Fibroblast of mammary gland (primary cell): ENCODE measurements at regions not wholly inside any gene's neighbourhood (a gene's known extent, or its start where the extent isn't known, plus 50 kb on each side); places are given as distances from the start of the nearest gene placed in this dataset.

Experiments
- DNase-seq: peaks from one replicate; pipeline ENCODE4 v3.0.0-alpha.2; 2010; ENCODE audit warnings: low read depth
- H3K4me3 ChIP-seq: 2 replicates; pipeline ENCODE4 v1.5.1; 2011; ENCODE audit warnings: low read depth, mild to moderate bottlenecking, low read length, moderate library complexity; ENCODE audit not compliant: control insufficient read depth
- CTCF ChIP-seq: conservative IDR thresholded peaks from 2 replicates; pipeline ENCODE4 v1.5.1; 2011; ENCODE audit warnings: low read depth, low read length, inconsistent platforms; ENCODE audit not compliant: control insufficient read depth, insufficient read depth

- no peak for DNase-seq
- H3K4me3 ChIP-seq: no peak overlapping the region
- peak; percentile 1 for TF ChIP-seq CTCF
Observed at GRCh38 chr2:208820014-208820688, 413.6 kb downstream of the PTH2R start.

- DNase-seq: no peak
- no peak overlapping the region for H3K4me3 ChIP-seq
Observed at GRCh38 chr2:208827109-208827508, 420.5 kb downstream of the PTH2R start.

GRCh38 chr2:208827549-208828221, 421.1 kb downstream of the PTH2R start:
- no peak for TF ChIP-seq CTCF
- no peak overlapping the region for H3K4me3 ChIP-seq
- DNase-seq: no peak

More at GRCh38 chr2:208827109-208827508, 420.5 kb downstream of the PTH2R start:
- TF ChIP-seq CTCF: no peak

GRCh38 chr2:208830203-208830602, 423.6 kb downstream of the PTH2R start:
- H3K4me3 ChIP-seq: no peak overlapping the region
- DNase-seq: no peak
- no peak for TF ChIP-seq CTCF

GRCh38 chr2:208847651-208848050, 441.1 kb downstream of the PTH2R start:
- no peak for DNase-seq
- H3K4me3 ChIP-seq: no peak overlapping the region
- no peak for TF ChIP-seq CTCF

GRCh38 chr2:208854717-208855116, 448.1 kb downstream of the PTH2R start:
- DNase-seq: no peak
- no peak overlapping the region for H3K4me3 ChIP-seq
- no peak for TF ChIP-seq CTCF
